ENCODE measurements at regions not wholly inside any gene's neighbourhood (a gene's known extent, or its start where the extent isn't known, plus 50 kb on each side); places are given as distances from the start of the nearest gene placed in this dataset.

DNA sequence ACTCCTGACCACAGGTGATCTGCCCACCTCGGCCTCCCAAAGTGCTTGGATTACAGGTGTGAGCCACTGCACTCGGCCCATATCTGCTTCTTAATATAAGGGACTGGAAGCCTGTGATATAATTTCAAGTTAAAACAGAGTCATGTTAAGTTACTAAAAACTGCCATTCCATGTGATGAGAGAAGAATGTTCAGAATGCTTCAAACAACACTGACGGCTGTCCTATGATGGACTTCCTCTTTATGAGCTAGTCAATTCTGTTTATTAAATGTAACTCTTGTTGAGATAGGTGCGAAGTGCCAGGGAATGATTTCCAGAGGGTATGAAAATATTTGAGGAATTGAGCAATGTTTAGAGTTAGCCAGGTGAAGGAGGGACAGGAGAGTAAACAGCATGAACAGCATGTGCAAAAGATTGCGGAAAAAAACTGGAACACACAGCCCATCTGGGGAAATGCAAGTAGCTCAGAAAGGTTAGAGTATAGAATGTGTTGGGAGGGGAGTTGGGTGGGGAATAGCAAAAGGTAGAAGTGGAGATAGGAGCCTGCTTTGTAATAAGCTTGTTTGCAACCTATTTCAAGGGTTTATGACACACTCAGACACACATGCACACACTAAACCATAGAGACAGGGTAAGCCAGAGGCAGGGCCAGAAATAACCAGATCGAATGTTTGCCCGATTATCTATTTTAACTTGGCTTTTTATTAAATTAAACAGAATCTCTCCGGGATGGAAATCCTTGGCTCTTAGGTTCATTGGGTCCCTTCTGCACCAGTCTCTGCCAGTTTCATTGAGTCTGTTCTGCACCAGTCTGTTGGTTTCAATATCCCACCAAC, 135.6 kb upstream of the COX10 start:
- Histone ChIP-seq H3K27me3 (ENCODE audit: low read depth) (no peaks in the 10 kb centered on the region), H3K4me3 (no peak overlapping the region), H3K36me3 (no peaks in the 10 kb centered on the region), H3K9me3 (replicated peaks) (peaks cover 5% of the 10 kb centered on the region), H3K27ac (replicated peaks) (no peak overlapping the region), H3K4me1 (peaks cover 7% of the 10 kb centered on the region)
- intact Hi-C loops (cut with micrococcal nuclease) = no loop called here
- no peak for DNase-seq
- TF ChIP-seq, protein P1, sequence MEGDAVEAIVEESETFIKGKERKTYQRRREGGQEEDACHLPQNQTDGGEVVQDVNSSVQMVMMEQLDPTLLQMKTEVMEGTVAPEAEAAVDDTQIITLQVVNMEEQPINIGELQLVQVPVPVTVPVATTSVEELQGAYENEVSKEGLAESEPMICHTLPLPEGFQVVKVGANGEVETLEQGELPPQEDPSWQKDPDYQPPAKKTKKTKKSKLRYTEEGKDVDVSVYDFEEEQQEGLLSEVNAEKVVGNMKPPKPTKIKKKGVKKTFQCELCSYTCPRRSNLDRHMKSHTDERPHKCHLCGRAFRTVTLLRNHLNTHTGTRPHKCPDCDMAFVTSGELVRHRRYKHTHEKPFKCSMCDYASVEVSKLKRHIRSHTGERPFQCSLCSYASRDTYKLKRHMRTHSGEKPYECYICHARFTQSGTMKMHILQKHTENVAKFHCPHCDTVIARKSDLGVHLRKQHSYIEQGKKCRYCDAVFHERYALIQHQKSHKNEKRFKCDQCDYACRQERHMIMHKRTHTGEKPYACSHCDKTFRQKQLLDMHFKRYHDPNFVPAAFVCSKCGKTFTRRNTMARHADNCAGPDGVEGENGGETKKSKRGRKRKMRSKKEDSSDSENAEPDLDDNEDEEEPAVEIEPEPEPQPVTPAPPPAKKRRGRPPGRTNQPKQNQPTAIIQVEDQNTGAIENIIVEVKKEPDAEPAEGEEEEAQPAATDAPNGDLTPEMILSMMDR (IDR thresholded peaks at IDR 0.05; ENCODE audit: borderline replicate concordance) = no peak

DNA sequence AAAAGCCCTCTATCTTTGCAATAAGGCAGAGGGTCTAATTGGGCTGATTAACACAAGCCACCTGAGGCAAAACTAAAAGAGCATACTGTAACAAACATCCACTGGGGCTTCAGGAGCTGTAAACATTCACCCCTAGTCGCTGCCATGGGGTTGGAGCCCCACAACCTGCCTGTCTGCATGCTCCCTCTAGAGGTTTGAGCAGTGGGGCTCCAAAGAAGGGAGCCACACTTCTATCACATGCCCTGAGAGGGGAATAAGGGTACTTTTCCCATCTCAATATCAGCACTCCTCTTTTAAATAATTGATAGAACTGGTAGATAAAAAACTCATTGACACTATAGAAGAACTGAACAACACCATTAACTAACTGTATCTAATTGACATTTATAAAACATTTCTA, 130.1 kb upstream of the COX10 start:
- H3K27ac ChIP-seq (replicated peaks) = no peak overlapping the region
- H3K27me3 ChIP-seq (ENCODE audit: low read depth) = no peaks in the 10 kb centered on the region
- TF ChIP-seq, protein P1 (IDR thresholded peaks at IDR 0.05; ENCODE audit: borderline replicate concordance) = no peak
- no peaks in the 10 kb centered on the region for H3K4me1 ChIP-seq
- H3K36me3 ChIP-seq = no peaks in the 10 kb centered on the region
- DNase-seq = no peak
- H3K9me3 ChIP-seq (replicated peaks) = peaks cover 23% of the 10 kb centered on the region
- H3K4me3 ChIP-seq = no peak overlapping the region
- intact Hi-C loops (cut with micrococcal nuclease) = no loop called here

DNA sequence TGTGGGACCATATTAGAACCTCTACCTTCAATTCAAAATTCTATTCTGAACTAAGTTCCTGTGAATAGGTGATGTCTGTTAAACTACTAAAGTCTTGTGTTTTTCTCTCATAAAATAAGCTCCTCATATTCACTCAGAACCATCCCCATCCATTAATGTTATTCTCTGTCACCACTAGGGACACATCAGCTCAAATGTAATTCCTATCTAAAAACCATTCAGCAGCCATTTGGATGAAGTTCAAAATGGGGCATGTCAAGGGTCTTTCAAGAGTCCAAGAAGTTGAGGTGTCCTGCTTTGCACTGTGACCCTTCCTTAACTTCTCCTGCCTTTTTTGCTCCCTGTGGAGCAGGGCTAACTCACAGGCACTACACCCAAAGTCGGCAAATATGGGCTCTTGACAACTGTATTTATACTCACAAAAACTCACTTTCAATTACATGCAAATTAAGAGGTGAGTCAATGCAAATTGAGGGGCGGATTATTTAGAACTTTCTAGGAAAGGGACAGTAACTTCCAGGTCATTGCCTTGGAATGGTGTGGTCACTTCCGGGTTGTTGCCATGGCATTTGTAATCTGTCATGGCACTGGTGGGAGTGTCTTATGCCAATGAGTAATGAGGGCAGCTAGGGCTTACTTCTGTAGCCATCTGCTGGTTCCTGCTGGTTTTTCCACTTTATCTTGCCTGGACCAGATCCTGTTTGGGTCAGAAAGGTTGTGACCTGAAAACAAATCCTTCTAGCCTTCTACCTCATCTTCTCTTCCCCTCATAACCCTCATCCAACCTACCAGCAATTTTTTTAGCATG, 128.2 kb upstream of the COX10 start:
- DNase-seq = no peak
- Histone ChIP-seq H3K4me3 (no peak overlapping the region), H3K9me3 (replicated peaks) (peaks cover 23% of the 10 kb centered on the region), H3K36me3 (no peaks in the 10 kb centered on the region), H3K4me1 (no peaks in the 10 kb centered on the region), H3K27ac (replicated peaks) (no peak overlapping the region), H3K27me3 (ENCODE audit: low read depth) (no peaks in the 10 kb centered on the region)
- intact Hi-C loops (cut with micrococcal nuclease) = no loop called here
- TF ChIP-seq, protein P1 (IDR thresholded peaks at IDR 0.05; ENCODE audit: borderline replicate concordance) = no peak

DNA sequence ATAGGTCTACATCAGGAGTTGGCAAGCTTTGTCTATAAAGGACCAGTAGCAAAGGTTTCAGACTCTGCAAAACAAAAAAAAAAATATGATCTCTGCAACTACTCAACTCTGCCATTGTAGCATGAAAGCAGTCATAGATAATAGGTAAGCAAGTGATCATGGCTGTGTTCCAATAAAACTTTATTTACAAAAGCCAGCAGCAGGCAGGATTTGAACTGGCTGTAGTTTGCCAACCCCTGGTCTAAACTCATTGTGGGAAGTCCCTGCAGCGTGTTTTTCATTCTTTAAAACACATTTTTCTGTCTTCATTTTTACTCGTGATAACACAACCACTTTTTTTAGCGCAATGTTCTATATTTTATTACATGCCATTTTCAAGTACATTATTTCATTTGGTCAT, 127.5 kb upstream of the COX10 start:
- intact Hi-C loops (cut with micrococcal nuclease) = no loop called here
- no peaks in the 10 kb centered on the region for H3K27me3 ChIP-seq (ENCODE audit: low read depth)
- no peaks in the 10 kb centered on the region for H3K36me3 ChIP-seq
- no peak overlapping the region for H3K27ac ChIP-seq (replicated peaks)
- no peaks in the 10 kb centered on the region for H3K4me1 ChIP-seq
- DNase-seq = no peak
- H3K9me3 ChIP-seq (replicated peaks) = peaks cover 23% of the 10 kb centered on the region
- no peak overlapping the region for H3K4me3 ChIP-seq
- TF ChIP-seq, protein P1 (IDR thresholded peaks at IDR 0.05; ENCODE audit: borderline replicate concordance) = no peak

GRCh38 chr17:13943909-13944308, 125.4 kb upstream of the COX10 start:
- no peak overlapping the region for H3K4me3 ChIP-seq
- no peak for DNase-seq
- intact Hi-C loops (cut with micrococcal nuclease) = no loop called here
- H3K36me3 ChIP-seq = no peaks in the 10 kb centered on the region
- H3K9me3 ChIP-seq (replicated peaks) = peaks cover 15% of the 10 kb centered on the region
- TF ChIP-seq, protein P1 (IDR thresholded peaks at IDR 0.05; ENCODE audit: borderline replicate concordance) = no peak
- no peaks in the 10 kb centered on the region for H3K27me3 ChIP-seq (ENCODE audit: low read depth)
- H3K27ac ChIP-seq (replicated peaks) = no peak overlapping the region
- H3K4me1 ChIP-seq = no peaks in the 10 kb centered on the region
